T-helper 2 cell treated with Interferon-gamma antibody and Interleukin-4, amounts not matched to agents 100 ng/mL and 5 ng/mL, for 36 hours (primary cell): ENCODE measurements at regions not wholly inside any gene's neighbourhood (a gene's known extent, or its start where the extent isn't known, plus 50 kb on each side); places are given as distances from the start of the nearest gene placed in this dataset.

Experiments used
- intact Hi-C: fragments of 100-400 bp; cut with micrococcal nuclease; formaldehyde crosslinking; loops from one replicate; pipeline ENCODE4 v1.15.1; 2023

DNA sequence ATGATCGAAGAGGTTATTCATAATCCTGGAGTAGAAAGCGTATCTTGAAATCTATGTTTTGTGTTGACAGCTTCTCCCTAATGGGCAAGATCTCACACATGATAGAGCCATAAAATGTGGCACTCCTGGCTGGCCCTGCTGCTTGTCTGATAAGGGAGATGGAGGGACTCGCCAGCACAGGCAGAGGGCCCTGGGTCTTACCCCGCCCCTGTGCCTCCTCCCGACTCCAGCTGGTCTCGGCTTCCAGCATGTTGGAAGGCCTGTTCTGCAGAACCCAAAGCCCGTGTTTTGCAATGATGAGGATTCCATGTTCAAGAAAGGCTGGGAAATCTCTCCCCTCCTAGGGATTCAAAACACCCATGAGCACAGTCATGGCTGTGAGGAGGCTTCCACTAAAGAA, 106.7 kb upstream of the SDK2 start:
- intact Hi-C loops, result no loop called here

DNA sequence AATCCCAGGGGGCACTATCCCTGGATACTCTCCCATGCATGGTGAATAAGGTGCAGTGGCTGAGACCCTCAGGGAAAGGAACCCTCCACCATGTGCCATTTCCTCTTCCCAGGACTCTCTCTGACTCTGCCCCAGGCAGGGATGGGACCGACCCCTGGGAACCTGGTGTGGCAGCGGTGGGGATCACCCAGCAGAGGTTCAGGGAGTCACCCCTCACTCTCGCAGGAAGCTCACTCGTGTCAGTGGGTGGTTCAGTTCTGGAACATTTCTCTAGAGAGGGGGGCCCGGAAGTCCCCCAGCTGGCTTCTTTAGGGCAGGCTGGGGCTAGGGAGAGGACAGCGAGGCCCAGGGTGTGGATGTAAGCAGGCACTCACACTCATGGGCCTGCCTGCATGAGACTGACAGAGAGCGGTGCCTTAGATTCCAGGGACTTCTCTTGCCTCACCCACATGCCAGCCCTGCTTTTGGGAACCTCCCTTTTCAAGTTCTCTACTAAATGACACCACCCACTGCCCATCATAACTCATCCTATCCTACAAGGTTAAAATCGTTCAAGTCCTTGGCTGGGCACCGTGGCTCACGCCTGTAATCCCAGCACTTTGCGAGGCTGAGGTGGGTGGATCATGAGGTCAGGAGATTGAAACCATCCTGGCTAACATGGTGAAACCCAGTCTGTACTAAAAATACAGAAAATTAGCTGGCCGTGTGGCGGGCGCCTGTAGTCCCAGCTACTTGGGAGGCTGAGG, 109.7 kb upstream of the SDK2 start:
- intact Hi-C loops, result no loop called here

DNA sequence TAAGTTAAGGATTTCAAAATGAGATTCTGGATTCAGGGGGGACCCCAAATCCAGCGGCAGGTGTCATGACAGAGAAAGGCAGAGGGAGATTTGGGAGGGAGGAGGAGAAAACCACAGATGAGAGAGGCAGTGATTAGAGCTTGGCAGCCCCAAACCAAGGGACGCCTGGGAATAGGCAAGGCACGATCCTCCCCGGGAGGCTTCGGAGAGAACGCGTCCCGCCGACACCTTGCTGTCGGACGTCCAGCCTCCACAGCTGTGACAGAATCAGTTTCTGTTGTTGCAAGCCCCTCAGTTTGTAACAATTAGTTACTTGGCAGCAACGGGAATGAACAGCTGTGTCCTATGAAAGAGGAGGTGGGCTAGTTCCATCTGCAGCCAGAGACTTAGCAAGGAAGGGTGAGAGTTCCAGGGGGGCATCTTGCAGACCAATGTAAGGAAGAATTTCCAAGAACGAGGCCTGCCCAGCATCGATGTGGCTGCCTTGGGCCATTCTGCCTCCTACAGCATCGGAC, 110.7 kb upstream of the SDK2 start:
- intact Hi-C loops, result no loop called here

DNA sequence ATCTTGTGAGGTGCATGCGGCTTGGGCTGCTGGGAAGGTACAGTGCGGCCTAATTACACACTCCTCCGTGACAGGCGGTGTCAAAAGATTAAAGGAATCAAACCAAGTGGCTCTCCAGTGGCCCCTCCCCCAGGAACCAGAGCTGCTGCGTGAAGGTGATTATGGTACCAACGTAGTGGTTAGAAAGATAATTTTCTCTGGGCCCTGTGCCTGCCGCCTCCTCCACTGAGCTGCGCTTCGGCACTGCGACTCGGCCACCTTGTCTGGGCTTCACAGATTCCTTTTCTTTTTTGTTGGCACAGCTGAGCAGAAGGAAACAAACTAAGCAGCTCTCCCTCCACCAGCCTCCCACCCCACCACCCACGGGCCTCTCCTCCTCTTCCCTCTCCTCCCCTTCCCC, 113.2 kb upstream of the SDK2 start:
- intact Hi-C loops, result no loop called here

DNA sequence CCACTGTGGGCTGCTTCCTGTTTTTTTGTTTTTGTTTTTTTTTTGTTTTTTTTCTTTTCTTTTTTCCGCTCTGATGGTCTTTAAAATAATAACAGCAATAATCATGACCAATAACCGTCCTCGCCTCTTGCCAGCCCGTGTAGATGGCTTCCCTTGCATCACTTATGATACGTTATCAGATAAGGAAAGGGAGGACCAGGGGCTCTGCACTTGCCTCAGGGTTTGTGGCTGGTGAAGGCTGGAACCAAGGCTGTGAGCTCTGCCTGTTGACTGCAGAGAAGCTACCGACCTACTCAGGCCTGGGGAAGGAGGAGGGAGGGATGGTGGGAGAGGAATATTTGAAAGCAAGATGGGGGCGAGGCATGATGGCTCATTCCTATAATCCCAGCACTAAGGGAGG, 114.0 kb upstream of the SDK2 start:
- intact Hi-C loops, result no loop called here

DNA sequence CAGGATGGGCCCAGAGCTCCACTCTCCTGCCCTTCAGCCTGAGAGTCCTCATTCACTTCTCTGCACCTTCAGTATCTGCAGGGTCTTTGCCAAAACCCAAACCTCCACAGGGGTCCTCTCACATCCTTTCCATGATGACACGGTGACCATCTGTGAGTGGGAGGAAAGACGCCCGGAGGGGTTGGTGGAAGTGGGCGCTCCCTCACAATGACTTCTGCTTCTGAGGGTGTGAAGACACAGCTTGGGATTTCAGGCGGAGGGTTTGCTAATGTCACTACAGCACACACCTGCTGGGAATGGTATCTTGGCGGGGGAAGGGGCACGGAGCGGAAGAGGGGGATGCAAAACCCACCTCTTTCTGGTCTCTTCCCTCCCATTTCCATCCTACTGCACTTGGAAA, 115.1 kb upstream of the SDK2 start:
- intact Hi-C loops, result no loop called here

DNA sequence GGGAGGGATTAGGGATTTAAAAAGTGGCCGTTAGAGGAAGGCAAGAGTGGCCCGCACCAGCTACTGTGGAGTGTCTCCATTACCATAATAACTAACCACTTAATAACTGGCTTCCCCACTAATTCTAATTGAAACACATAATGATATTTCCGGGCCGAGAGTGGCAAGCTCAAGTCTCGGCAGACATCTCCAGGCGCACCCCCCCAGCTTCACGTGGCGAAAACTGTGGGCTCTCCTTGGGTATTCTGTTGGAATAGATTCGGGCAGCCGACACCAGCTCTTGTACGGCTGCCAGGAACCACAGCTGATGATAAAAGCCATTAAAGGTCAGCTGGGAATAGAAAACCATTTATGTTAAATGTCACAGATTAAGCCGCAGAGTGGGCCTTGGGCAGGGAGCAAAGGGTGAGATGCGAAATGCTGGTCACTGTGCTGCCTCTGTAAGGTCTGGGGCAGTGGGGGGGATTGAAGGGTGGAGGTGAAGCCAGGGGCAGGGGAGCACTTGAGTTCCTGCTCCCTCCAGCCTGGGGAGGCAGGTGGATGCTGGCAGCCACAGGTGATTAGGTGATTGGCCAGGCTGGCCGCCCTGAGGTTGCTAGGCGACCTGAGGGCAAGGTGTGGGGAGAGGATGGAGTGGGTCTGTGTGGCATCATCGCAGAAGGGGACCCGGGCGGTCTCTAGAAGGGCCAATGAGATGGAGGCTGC, 115.6 kb upstream of the SDK2 start:
- intact Hi-C loops, result no loop called here

DNA sequence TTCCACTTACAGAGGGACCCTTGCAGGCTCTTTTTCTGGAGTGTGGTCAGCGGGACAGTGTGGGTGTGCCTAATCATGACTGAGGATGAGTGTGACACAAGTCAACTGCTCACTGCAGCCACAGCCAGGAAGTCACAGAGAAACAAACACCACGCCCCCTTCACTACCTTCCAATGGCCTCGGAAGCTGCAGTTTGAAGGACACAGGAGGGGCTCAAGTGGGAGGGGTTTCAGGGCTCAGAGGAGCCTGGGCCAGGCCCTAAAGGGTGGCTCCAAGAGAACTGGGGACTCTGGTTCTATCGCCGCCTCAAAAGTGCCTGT, 116.2 kb upstream of the SDK2 start:
- intact Hi-C loops, result no loop called here

DNA sequence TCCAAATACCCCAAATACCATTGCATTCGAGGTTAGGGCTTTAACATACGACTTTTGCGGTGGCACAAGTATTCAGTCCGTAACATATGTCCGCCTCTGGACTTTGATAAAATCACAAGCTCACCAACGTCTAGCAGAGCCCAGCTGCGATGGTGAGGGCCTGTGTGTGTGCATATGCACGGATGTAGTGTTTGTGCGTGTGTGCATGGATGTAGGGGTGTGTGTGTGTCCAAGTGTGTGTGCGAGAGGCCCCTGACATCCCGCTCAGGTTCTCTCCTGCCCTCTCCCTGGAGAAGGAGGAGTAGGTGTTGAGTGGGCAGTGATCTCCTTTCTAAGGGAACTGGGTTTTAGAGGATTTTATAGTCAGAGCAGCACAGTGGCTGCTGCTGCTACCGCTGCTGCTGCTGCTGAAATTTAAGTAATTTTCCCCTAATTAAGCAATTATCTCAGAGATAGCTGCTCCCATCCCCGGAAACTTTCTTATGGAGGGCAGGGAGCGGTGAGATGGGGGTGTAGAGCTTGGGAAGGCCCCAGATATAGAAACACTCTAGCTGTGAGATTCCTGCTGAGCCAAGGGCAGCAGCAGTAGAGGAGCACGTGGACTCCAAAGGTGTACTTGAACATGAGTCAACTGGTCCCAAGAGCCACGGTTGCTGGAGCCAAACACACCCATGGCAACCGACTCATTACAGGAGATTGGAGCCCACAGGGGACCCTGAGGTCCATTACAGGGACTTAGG, 121.7 kb upstream of the SDK2 start:
- intact Hi-C loops, result no loop called here

DNA sequence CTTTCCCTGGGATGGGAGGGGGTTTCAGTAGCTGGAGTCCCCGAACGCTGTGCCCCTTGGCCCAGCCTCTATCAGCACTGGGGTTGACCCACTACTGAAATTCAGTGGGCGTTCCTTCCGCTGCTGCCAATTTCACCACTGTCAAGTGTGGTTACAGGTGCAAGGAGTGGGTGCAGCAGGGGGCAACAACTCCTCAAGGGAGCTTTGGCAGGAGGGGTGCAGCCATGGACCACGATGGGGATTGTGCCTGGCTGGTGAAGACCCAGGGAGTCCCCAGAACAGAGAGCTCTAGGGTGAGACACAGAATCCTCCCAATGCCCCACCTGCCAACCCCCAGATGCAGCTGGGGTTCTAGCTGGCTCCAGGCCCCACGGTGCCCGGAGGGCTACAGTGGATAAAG, 123.5 kb upstream of the SDK2 start:
- intact Hi-C loops, result no loop called here

DNA sequence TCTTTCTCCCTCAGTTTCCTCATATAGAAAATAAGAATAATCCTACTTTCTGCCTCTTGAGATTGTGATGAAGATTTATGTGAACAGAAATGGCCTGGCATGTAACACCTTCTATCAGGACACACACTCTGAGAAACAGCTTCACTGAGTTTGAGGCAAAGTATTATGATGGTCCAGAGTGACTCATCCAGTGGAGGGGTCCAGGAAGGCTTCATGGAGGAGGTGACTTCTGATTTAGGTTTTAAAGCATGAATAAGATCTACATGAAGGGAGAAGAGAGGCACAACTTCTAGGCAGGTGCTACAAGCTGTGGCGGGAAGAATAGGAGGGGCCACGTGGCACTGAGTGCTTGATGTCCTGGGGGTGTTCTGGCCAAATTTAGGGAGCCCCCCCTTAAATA, 124.4 kb upstream of the SDK2 start:
- intact Hi-C loops, result no loop called here

DNA sequence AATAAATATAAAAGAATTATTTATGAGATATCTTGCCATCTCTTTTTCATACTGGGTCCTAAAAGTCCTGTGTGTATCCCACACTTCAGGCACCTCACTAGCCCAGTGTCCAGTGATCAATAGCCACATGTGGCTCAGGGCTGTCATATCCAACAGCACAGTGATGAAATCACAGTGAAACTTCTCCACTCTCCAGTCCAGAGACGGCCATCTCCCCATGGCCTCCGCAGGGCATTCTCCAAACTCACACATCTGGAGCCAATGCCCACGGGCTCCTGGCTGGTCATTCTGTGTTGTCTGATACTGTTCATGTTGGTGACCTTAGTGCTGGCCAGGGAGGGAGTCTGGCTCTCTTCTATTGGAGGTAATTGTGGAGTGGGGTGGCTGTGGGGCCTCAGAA, 125.2 kb upstream of the SDK2 start:
- intact Hi-C loops, result no loop called here

DNA sequence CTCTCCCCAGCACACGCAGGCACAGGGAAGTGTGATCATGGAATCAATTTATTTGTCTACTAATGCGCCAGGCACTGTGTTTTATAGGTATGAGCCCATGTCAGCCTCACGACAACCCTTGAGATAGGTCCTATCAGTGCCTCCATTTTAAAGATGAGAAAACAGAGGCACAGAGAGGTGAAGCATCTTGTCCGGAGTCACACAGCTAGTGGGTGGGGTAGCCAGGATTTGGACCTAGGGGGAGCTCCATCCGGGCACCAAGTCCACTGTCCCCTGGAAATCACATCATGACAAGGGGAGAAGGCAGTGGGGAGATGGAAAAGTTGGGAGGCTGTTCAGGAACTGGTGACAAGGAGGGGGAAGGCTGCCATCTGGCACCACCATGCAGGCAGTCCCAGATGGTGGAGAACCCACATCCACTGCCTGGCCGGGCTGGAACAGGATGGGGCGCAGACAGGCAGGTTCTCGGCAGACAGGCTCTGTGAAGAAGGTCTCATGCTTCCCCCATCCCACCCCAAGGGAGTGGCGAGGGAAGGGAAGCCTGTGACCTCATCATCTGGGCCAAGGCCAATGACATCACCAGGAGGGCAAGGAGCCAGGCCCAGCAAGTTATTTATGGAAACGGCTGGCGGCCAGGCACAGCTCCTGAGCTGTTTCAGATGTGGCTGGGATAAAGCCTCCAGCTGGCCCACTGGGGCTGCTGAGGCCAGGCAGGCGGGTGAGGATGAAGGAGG, 126.0 kb upstream of the SDK2 start:
- intact Hi-C loops, result no loop called here

DNA sequence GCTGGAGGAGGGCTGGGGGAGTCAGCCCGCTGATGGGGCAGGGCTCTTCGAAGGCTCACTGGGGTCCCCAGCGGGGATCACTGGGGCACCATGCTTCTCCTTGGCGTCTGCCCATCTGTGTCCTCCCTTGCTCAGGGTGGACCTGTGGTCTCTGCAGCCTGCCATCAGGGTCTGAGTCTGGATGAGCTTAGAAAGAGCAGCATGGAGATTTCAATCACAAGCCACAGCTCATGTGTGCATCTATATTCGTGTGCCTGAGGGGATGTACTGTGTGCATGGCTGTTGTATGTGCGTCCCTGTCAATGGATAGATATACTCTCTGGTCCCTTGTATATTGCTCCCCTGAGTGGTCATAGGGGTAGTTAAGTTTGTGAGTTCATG, 126.6 kb upstream of the SDK2 start:
- intact Hi-C loops, result no loop called here

DNA sequence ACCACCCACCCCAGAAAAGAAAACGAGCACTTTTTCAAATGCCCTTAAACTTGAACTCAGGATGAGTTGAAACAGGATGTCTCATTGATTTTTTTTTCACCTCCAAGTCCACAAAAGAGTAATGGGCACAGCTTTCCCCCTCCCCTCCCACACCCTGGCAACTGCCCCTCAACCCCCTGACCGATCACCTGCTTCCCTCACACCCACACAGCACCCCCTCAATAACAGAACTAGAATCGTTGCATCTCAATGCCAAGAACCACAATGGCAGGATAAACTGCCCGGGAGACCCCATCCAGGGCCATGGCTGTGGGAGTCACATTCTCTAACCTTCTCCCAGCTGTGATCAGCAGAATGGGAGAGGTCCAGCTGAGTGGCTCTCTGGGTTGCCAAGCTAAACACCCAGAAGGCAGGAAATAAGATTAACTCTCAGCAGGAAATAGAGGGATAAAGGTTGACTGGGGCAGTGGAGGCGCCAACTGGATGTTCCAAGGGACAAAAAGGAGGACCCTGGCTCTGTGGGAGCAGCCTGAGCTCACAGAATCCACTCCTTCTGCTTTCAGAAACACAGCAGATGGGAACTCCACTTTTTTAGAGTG, 128.0 kb upstream of the SDK2 start:
- intact Hi-C loops, result no loop called here

DNA sequence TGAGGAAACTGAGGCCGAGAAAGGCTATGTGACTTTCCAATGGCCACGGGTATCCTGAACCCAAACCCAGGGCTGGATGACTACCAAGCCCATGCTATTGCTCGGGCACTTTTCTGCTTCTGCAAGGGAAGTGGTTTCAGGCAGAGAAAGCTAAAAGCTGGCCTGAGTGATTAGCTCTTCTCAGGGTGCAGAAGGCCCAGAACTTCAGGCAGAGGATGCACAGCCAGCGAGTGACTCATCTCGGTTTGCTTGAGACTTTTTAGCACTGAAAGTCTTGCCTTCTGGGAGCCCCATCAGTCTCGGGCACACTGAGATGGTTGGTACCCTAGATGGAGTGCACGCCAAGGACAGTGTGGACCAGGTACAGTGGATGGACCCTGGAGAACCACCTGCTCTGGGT, 129.5 kb upstream of the SDK2 start:
- intact Hi-C loops, result no loop called here

DNA sequence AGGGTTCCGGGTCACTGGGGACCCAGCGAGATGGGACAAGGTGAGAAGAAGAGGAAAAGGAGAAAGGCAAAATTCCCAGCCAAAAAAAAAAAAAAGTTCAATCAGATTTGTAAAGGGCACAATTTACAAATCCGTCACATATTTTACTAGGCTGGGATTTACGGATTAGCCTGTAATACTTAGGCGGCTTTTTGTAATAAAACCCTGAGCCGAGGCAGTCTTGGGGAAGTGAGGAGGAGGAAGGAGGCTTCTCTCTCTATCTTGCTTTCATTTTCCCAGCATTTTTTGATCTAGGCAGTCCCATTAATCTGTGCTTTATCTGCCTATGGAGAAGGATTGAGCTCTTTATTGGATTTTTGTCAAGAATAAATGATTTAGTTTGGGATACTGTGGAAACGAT, 130.6 kb upstream of the SDK2 start:
- intact Hi-C loops, result no loop called here

DNA sequence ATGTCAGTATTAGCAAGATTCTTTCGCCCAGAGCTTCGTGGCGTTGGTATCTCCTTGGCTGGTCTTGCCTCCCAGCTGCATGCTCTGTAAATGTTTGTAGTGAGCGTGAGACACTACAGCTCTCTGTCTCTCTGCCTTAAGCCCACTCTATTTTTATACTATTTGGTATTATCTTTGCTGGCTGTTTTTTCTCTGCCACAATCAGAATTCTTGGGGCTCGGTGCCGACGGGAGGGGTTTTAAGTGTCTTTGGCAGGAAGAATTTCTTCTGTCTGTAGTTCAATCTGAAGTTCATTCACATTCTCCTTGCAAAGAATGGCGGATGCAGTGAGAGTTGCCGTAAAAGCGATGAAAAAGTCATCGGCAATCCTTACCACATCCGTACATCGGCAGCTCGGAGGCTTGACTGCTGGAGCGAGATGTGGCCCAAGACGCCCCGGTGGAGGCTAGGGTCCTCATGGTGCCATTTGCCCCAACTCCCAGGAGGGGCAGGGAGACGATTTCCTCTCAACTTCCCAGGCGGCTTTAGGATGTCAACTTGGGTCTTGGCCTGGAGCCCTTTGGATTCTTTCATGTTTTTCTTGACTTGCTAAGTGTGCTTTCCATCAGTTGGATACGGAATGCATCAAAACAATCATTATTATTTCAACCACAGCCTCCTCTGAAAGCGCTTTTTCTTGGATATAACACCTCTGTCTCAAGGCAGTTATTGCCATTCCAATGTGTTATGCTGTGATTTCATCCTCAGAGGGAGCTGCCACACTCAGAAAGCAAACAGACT, 132.3 kb upstream of the SDK2 start:
- intact Hi-C loops, result no loop called here

DNA sequence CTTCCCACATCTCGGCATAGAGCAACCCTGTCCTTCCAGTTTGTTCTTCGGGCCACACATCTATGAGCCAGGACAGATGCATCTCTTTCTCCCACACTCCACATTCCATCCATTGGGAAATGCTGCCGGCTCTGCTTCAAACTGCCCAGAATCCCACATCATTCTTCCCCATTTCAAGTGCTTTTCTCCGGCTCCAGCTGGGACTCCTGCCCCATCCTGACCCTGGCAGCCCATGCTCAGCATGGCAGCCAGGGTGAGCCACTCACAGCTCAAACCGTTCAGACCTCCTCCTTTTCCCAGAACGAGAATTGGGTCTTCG, 132.8 kb upstream of the SDK2 start:
- intact Hi-C loops, result no loop called here

DNA sequence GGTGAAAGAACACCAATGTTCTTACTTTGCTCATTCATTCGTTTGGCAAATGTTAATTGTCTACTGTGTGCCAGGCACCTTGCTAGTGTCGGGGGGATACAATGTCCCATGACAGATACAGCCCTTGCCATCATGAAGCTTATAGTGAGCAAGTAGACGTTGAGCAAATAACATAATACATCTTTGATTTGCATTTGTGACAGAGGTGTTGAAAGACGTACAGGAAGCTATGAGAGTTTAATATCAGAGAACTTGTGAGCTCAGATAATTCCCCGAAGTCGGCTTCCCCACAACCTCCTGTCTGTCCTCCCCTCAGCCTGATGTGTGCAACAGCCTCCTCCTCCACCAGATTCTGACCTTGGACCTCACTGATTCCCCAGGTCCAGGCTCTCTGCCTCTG, 138.0 kb upstream of the SDK2 start:
- intact Hi-C loops, result no loop called here
